SU-DHL-6 (cell line): ENCODE measurements at regions not wholly inside any gene's neighbourhood (a gene's known extent, or its start where the extent isn't known, plus 50 kb on each side); places are given as distances from the start of the nearest gene placed in this dataset.

Experiments
- H2AFZ ChIP-seq: fragments of 200-600 bp; sonication (generic); 2 replicates; pipeline ENCODE4 v1.6.1; 2014; ENCODE audit warnings: low read depth, mild to moderate bottlenecking, moderate library complexity, mixed read lengths, antibody characterized with exemption, low read length; ENCODE audit not compliant: severe bottlenecking
- H3F3A ChIP-seq: fragments of 200-600 bp; shearing (Covaris generic); 2 replicates; pipeline ENCODE4 v1.6.0; 2016; ENCODE audit warnings: antibody characterized with exemption, mild to moderate bottlenecking; ENCODE audit not compliant: insufficient read depth
- H3K27ac ChIP-seq: fragments of 200-600 bp; sonication (generic); 2 replicates; pipeline ENCODE4 v1.5.1; 2016; ENCODE audit warnings: low read depth, mild to moderate bottlenecking, low read length, moderate library complexity, mixed read lengths
- H3K27me3 ChIP-seq: fragments of 200-600 bp; sonication (generic), shearing (Covaris generic); 2 replicates; pipeline ENCODE4 v1.6.0; 2014; ENCODE audit warnings: mild to moderate bottlenecking, low read length
- H3K36me3 ChIP-seq: fragments of 200-600 bp; sonication (generic); 2 replicates; pipeline ENCODE4 v1.6.1; 2014; ENCODE audit warnings: mild to moderate bottlenecking, low read length, mixed read lengths
- H3K4me2 ChIP-seq: fragments of 300-600, 200-600 bp; shearing (Covaris generic), sonication (generic); 2 replicates; pipeline ENCODE4 v1.6.0; 2014; ENCODE audit warnings: low read length, low read depth, mild to moderate bottlenecking; ENCODE audit not compliant: poor library complexity, severe bottlenecking
- H3K4me3 ChIP-seq: fragments of 200-600 bp; sonication (generic); 2 replicates; pipeline ENCODE4 v1.5.1; 2014; ENCODE audit warnings: antibody characterized with exemption, low read length, mild to moderate bottlenecking, mixed read lengths; ENCODE audit not compliant: insufficient read depth, poor library complexity, severe bottlenecking
- H3K79me2 ChIP-seq: fragments of 200-600 bp; sonication (generic); 2 replicates; pipeline ENCODE4 v1.6.1; 2014; ENCODE audit warnings: mild to moderate bottlenecking, low read length, moderate library complexity; ENCODE audit not compliant: insufficient read depth
- H3K9ac ChIP-seq: fragments of 200-600 bp; sonication (generic); 2 replicates; pipeline ENCODE4 v1.7.0; 2014; ENCODE audit warnings: mild to moderate bottlenecking, low read length
- H3K9me2 ChIP-seq: fragments of 200-600 bp; sonication (generic); replicated peaks from 2 replicates; pipeline ENCODE4 v1.6.1; 2014; ENCODE audit warnings: low read length; ENCODE audit not compliant: insufficient read depth
- H3K9me3 ChIP-seq: fragments of 200-600 bp; sonication (generic); 2 replicates; pipeline ENCODE4 v1.6.1; 2014; ENCODE audit warnings: low read length, mixed read lengths; ENCODE audit not compliant: insufficient read depth
- H4K20me1 ChIP-seq: fragments of 200-600 bp; sonication (generic); 2 replicates; pipeline ENCODE4 v1.6.1; 2014; ENCODE audit warnings: low read depth, mild to moderate bottlenecking, antibody characterized with exemption, low read length, moderate library complexity, mixed read lengths
- CTCF ChIP-seq: fragments of 200-600 bp; sonication (generic); IDR thresholded peaks from one replicate; pipeline ENCODE4 v1.5.1; 2017; ENCODE audit warnings: antibody characterized with exemption, mild to moderate bottlenecking, low read length, moderate library complexity; ENCODE audit not compliant: insufficient read depth, poor library complexity, severe bottlenecking
- EZH2phosphoT487 ChIP-seq: fragments of 200-600 bp; sonication (generic), shearing (Covaris generic); conservative IDR thresholded peaks from 2 replicates; pipeline ENCODE4 v1.6.1; 2018; ENCODE audit warnings: mild to moderate bottlenecking, antibody characterized with exemption, low read length, moderate library complexity, mixed read lengths

GRCh38 chr1:217363319-217363718 is 267.6 kb downstream of the GPATCH2 start:
- H3K79me2 ChIP-seq = no peaks in the 10 kb centered on the region
- H3K9me2 ChIP-seq = no peaks in the 10 kb centered on the region
- no peaks in the 10 kb centered on the region for H3K27me3 ChIP-seq
- TF ChIP-seq EZH2phosphoT487 (no peak), CTCF (no peak)
- H4K20me1 ChIP-seq = no peaks in the 10 kb centered on the region
- H3K27ac ChIP-seq = no peak overlapping the region
- H2AFZ ChIP-seq = no peak overlapping the region
- no peak overlapping the region for H3K4me3 ChIP-seq
- no peaks in the 10 kb centered on the region for H3K9me3 ChIP-seq
- H3K36me3 ChIP-seq = no peaks in the 10 kb centered on the region
- no peak overlapping the region for H3K9ac ChIP-seq
- H3F3A ChIP-seq = no peaks in the 10 kb centered on the region
- H3K4me2 ChIP-seq = no peak overlapping the region

- Histone ChIP-seq H3K27me3 (no peaks in the 10 kb centered on the region), H2AFZ (no peak overlapping the region), H3K27ac (no peak overlapping the region), H3K4me3 (no peak overlapping the region), H3K4me2 (no peak overlapping the region), H3K79me2 (no peaks in the 10 kb centered on the region), H3F3A (no peaks in the 10 kb centered on the region), H3K36me3 (no peaks in the 10 kb centered on the region), H4K20me1 (no peaks in the 10 kb centered on the region), H3K9me2 (no peaks in the 10 kb centered on the region), H3K9me3 (no peaks in the 10 kb centered on the region), H3K9ac (no peak overlapping the region)
- TF ChIP-seq CTCF = no peak
- no peak for TF ChIP-seq EZH2phosphoT487
These were observed 270.4 kb downstream of the GPATCH2 start for GRCh38 chr1:217360510-217360909.

- Histone ChIP-seq H3F3A (no peaks in the 10 kb centered on the region), H4K20me1 (no peaks in the 10 kb centered on the region), H2AFZ (no peak overlapping the region), H3K27ac (no peak overlapping the region), H3K4me3 (no peak overlapping the region), H3K9me2 (no peaks in the 10 kb centered on the region), H3K9ac (no peak overlapping the region), H3K4me2 (no peak overlapping the region), H3K9me3 (no peaks in the 10 kb centered on the region), H3K27me3 (no peaks in the 10 kb centered on the region), H3K79me2 (no peaks in the 10 kb centered on the region), H3K36me3 (no peaks in the 10 kb centered on the region)
- TF ChIP-seq EZH2phosphoT487 = no peak
- no peak for TF ChIP-seq CTCF
These were observed 276.0 kb downstream of the GPATCH2 start for GRCh38 chr1:217354895-217355294.
